ENCODE measurements at regions not wholly inside any gene's neighbourhood (a gene's known extent, or its start where the extent isn't known, plus 50 kb on each side); places are given as distances from the start of the nearest gene placed in this dataset.

DNA sequence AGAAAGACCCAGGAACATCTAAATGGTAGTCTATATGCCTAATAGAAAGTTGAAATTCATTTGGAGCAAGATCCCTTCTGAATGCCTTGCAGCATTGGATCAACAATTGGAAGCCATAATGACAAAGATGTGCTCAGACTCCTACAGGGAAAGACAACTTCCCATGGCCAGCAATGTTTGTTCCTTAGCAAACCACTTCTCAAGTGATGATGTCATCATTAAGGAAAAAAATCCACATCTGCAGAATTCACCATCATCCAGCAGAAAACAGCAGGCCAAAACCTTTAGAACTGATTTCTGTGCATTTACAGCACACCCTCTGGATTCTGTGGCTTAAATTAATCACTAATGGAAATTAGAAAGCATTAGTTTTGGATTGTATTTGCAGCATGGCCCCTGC lies 82.4 kb upstream of the ZIC3 start:
- TF ChIP-seq, protein P1, sequence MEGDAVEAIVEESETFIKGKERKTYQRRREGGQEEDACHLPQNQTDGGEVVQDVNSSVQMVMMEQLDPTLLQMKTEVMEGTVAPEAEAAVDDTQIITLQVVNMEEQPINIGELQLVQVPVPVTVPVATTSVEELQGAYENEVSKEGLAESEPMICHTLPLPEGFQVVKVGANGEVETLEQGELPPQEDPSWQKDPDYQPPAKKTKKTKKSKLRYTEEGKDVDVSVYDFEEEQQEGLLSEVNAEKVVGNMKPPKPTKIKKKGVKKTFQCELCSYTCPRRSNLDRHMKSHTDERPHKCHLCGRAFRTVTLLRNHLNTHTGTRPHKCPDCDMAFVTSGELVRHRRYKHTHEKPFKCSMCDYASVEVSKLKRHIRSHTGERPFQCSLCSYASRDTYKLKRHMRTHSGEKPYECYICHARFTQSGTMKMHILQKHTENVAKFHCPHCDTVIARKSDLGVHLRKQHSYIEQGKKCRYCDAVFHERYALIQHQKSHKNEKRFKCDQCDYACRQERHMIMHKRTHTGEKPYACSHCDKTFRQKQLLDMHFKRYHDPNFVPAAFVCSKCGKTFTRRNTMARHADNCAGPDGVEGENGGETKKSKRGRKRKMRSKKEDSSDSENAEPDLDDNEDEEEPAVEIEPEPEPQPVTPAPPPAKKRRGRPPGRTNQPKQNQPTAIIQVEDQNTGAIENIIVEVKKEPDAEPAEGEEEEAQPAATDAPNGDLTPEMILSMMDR (IDR thresholded peaks at IDR 0.05): no peak
- no peak for TF ChIP-seq ZFX (IDR thresholded peaks at IDR 0.05; ENCODE audit: borderline replicate concordance)
